T-helper 1 cell treated with Interleukin-12 subunit alpha and Interleukin-12 subunit beta and Interleukin-4 antibody, amounts not matched to agents 30 μg/mL and 1 μg/mL, for 36 hours (primary cell): ENCODE measurements at regions not wholly inside any gene's neighbourhood (a gene's known extent, or its start where the extent isn't known, plus 50 kb on each side); places are given as distances from the start of the nearest gene placed in this dataset.
A peak's percentile ranks its signal among the peaks of the same experiment; 100 is the strongest.
"Not testable (repeated sequence)": the region's sequence is repeated elsewhere in the genome, so short reads cannot be mapped to it uniquely, and the experiment has no call there.

Source experiments
- H3K27ac Mint-ChIP-seq: one replicate; pipeline ENCODE4 v1.8.0; 2021; ENCODE audit warnings: mild to moderate bottlenecking, mixed read lengths
- H3K27me3 Mint-ChIP-seq: one replicate; pipeline ENCODE4 v1.8.0; 2021; ENCODE audit warnings: low read depth, mixed read lengths
- H3K36me3 Mint-ChIP-seq: one replicate; pipeline ENCODE4 v1.8.0; 2021; ENCODE audit warnings: low read depth, mixed read lengths
- H3K4me1 Mint-ChIP-seq: one replicate; pipeline ENCODE4 v1.8.0; 2021; ENCODE audit warnings: low read depth, mixed read lengths
- H3K4me3 Mint-ChIP-seq: one replicate; pipeline ENCODE4 v1.8.0; 2021; ENCODE audit warnings: mild to moderate bottlenecking, moderate library complexity, mixed read lengths
- H3K9me3 Mint-ChIP-seq: one replicate; pipeline ENCODE4 v1.8.0; 2021; ENCODE audit warnings: mixed read lengths

- Mint-ChIP-seq H3K4me1 (no peaks in the 10 kb centered on the region), H3K4me3 (no peak overlapping the region), H3K36me3 (no peaks in the 10 kb centered on the region), H3K9me3 (peaks cover 31% of the 10 kb centered on the region), H3K27me3 (no peaks in the 10 kb centered on the region), H3K27ac (no peak overlapping the region)
These were observed 384.8 kb upstream of the CADM2 start for GRCh38 chr3:84573962-84574361.

GRCh38 chr3:84586427-84586826, 372.4 kb upstream of the CADM2 start:
- no peak overlapping the region for H3K4me3 Mint-ChIP-seq
- no peaks in the 10 kb centered on the region for H3K36me3 Mint-ChIP-seq
- no peak overlapping the region for H3K27ac Mint-ChIP-seq

GRCh38 chr3:84600703-84601225, 358.0 kb upstream of the CADM2 start:
- Mint-ChIP-seq H3K27me3 (no peaks in the 10 kb centered on the region), H3K9me3 (peaks cover 11% of the 10 kb centered on the region), H3K36me3 (no peaks in the 10 kb centered on the region), H3K27ac (no peak overlapping the region), H3K4me1 (no peaks in the 10 kb centered on the region), H3K4me3 (no peak overlapping the region)

More at GRCh38 chr3:84586427-84586826, 372.4 kb upstream of the CADM2 start:
- no peaks in the 10 kb centered on the region for H3K4me1 Mint-ChIP-seq
- H3K9me3 Mint-ChIP-seq: peaks cover 8% of the 10 kb centered on the region
- no peaks in the 10 kb centered on the region for H3K27me3 Mint-ChIP-seq

GRCh38 chr3:84601303-84601702, 357.5 kb upstream of the CADM2 start:
- H3K36me3 Mint-ChIP-seq: no peaks in the 10 kb centered on the region
- no peak overlapping the region for H3K27ac Mint-ChIP-seq
- no peaks in the 10 kb centered on the region for H3K4me1 Mint-ChIP-seq
- H3K9me3 Mint-ChIP-seq: peaks cover 15% of the 10 kb centered on the region
- H3K4me3 Mint-ChIP-seq: no peak overlapping the region
- H3K27me3 Mint-ChIP-seq: no peaks in the 10 kb centered on the region

- H3K27ac Mint-ChIP-seq: no peak overlapping the region
- H3K36me3 Mint-ChIP-seq: no peaks in the 10 kb centered on the region
- H3K4me1 Mint-ChIP-seq: no peaks in the 10 kb centered on the region
- H3K9me3 Mint-ChIP-seq: peaks cover 9% of the 10 kb centered on the region
- H3K27me3 Mint-ChIP-seq: no peaks in the 10 kb centered on the region
- no peak overlapping the region for H3K4me3 Mint-ChIP-seq
These were observed 337.0 kb upstream of the CADM2 start for GRCh38 chr3:84621823-84622222.

GRCh38 chr3:84634668-84635067, 324.1 kb upstream of the CADM2 start:
- Mint-ChIP-seq H3K9me3 (peaks cover 11% of the 10 kb centered on the region), H3K4me3 (no peak overlapping the region)

GRCh38 chr3:84637272-84637671, 321.5 kb upstream of the CADM2 start:
- Mint-ChIP-seq H3K4me1 (no peaks in the 10 kb centered on the region), H3K36me3 (no peaks in the 10 kb centered on the region), H3K9me3 (peaks cover 15% of the 10 kb centered on the region), H3K4me3 (no peak overlapping the region), H3K27ac (no peak overlapping the region), H3K27me3 (no peaks in the 10 kb centered on the region)

More at GRCh38 chr3:84634668-84635067, 324.1 kb upstream of the CADM2 start:
- Mint-ChIP-seq H3K36me3 (no peaks in the 10 kb centered on the region), H3K4me1 (no peaks in the 10 kb centered on the region), H3K27me3 (no peaks in the 10 kb centered on the region), H3K27ac (no peak overlapping the region)

GRCh38 chr3:84666468-84666867, 292.3 kb upstream of the CADM2 start:
- Mint-ChIP-seq H3K4me3 (no peak overlapping the region), H3K36me3 (no peaks in the 10 kb centered on the region), H3K9me3 (peaks cover 3% of the 10 kb centered on the region), H3K27ac (no peak overlapping the region), H3K4me1 (no peaks in the 10 kb centered on the region), H3K27me3 (no peaks in the 10 kb centered on the region)

GRCh38 chr3:84679211-84679610, 279.6 kb upstream of the CADM2 start:
- no peak overlapping the region for H3K27ac Mint-ChIP-seq
- H3K4me1 Mint-ChIP-seq: no peaks in the 10 kb centered on the region
- H3K36me3 Mint-ChIP-seq: no peaks in the 10 kb centered on the region
- H3K27me3 Mint-ChIP-seq: no peaks in the 10 kb centered on the region
- peaks cover 17% of the 10 kb centered on the region for H3K9me3 Mint-ChIP-seq
- no peak overlapping the region for H3K4me3 Mint-ChIP-seq

- peaks cover 17% of the 10 kb centered on the region for H3K9me3 Mint-ChIP-seq
- no peaks in the 10 kb centered on the region for H3K27me3 Mint-ChIP-seq
- no peaks in the 10 kb centered on the region for H3K36me3 Mint-ChIP-seq
- no peaks in the 10 kb centered on the region for H3K4me1 Mint-ChIP-seq
- H3K4me3 Mint-ChIP-seq: no peak overlapping the region
- no peak overlapping the region for H3K27ac Mint-ChIP-seq
These were observed 278.1 kb upstream of the CADM2 start for GRCh38 chr3:84680700-84681099.

- peaks cover 15% of the 10 kb centered on the region for H3K9me3 Mint-ChIP-seq
- H3K27ac Mint-ChIP-seq: no peak overlapping the region
- no peaks in the 10 kb centered on the region for H3K4me1 Mint-ChIP-seq
- H3K27me3 Mint-ChIP-seq: no peaks in the 10 kb centered on the region
- H3K36me3 Mint-ChIP-seq: no peaks in the 10 kb centered on the region
- no peak overlapping the region for H3K4me3 Mint-ChIP-seq
These were observed 275.3 kb upstream of the CADM2 start for GRCh38 chr3:84683493-84683892.

GRCh38 chr3:84685467-84685866, 273.3 kb upstream of the CADM2 start:
- Mint-ChIP-seq H3K27me3 (no peaks in the 10 kb centered on the region), H3K27ac (no peak overlapping the region), H3K9me3 (peaks cover 8% of the 10 kb centered on the region), H3K36me3 (no peaks in the 10 kb centered on the region), H3K4me3 (no peak overlapping the region), H3K4me1 (no peaks in the 10 kb centered on the region)

- H3K4me3 Mint-ChIP-seq: no peak overlapping the region
- H3K27ac Mint-ChIP-seq: no peak overlapping the region
- no peaks in the 10 kb centered on the region for H3K27me3 Mint-ChIP-seq
- H3K9me3 Mint-ChIP-seq: peaks cover 9% of the 10 kb centered on the region
- H3K4me1 Mint-ChIP-seq: no peaks in the 10 kb centered on the region
- H3K36me3 Mint-ChIP-seq: no peaks in the 10 kb centered on the region
These were observed 266.5 kb upstream of the CADM2 start for GRCh38 chr3:84692261-84692660.

- not testable (repeated sequence) for H3K4me1 Mint-ChIP-seq, H3K4me3 Mint-ChIP-seq, H3K27me3 Mint-ChIP-seq, H3K36me3 Mint-ChIP-seq
- H3K27ac Mint-ChIP-seq: peak overlapping the region; percentile 50
- peaks cover 43% of the 10 kb centered on the region for H3K9me3 Mint-ChIP-seq
These were observed 248.5 kb upstream of the CADM2 start for GRCh38 chr3:84710288-84710687.

- no peak overlapping the region for H3K4me3 Mint-ChIP-seq
- H3K27me3 Mint-ChIP-seq: no peaks in the 10 kb centered on the region
These were observed 240.9 kb upstream of the CADM2 start for GRCh38 chr3:84717894-84718293.

GRCh38 chr3:84724877-84725276, 233.9 kb upstream of the CADM2 start:
- H3K27me3 Mint-ChIP-seq: no peaks in the 10 kb centered on the region
- H3K9me3 Mint-ChIP-seq: peaks cover 19% of the 10 kb centered on the region
- no peaks in the 10 kb centered on the region for H3K36me3 Mint-ChIP-seq
- no peak overlapping the region for H3K27ac Mint-ChIP-seq
- no peaks in the 10 kb centered on the region for H3K4me1 Mint-ChIP-seq
- H3K4me3 Mint-ChIP-seq: no peak overlapping the region

More at GRCh38 chr3:84717894-84718293, 240.9 kb upstream of the CADM2 start:
- H3K9me3 Mint-ChIP-seq: peaks cover 32% of the 10 kb centered on the region
- H3K36me3 Mint-ChIP-seq: no peaks in the 10 kb centered on the region
- no peak overlapping the region for H3K27ac Mint-ChIP-seq
- no peaks in the 10 kb centered on the region for H3K4me1 Mint-ChIP-seq
